ENCODE measurements at regions not wholly inside any gene's neighbourhood (a gene's known extent, or its start where the extent isn't known, plus 50 kb on each side); places are given as distances from the start of the nearest gene placed in this dataset.
"Not testable (repeated sequence)": the region's sequence is repeated elsewhere in the genome, so short reads cannot be mapped to it uniquely, and the experiment has no call there.

DNA sequence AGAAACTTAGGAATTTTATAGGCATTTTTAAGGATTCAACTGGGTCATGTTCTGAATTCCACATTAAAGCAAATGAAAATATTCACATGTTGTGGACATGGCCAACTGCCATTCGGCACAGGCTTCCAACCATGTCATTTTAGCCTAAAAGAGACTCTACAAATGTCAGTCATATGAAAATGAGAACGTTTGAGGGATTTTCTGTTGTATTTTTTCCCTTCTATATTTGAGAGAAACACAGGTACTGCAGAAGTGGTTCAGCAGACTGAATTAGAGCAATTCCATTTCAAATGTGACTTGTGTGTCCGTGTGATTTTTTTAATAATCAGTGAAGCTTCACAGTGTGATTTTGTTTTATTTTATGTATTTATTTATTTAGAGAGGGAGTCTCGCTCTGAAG lies 124.3 kb downstream of the TP53TG3F start:
- H3K27ac ChIP-seq (ENCODE audit: low read depth in 2 of 2, low read length in 1 of 2); H3K4me1 ChIP-seq (ENCODE audit: control insufficient read depth in 1 of 2, insufficient read depth in 2 of 2, low read depth in 1 of 2, low read length in 1 of 2); H3K9ac ChIP-seq; H3F3A ChIP-seq (replicated peaks; ENCODE audit: insufficient read depth); H3K27me3 ChIP-seq (ENCODE audit: insufficient read depth); H3K9me2 ChIP-seq; DNase-seq; H3K36me3 ChIP-seq (replicated peaks in 1 of 2; ENCODE audit: control insufficient read depth in 1 of 2, insufficient read depth in 2 of 2, low read length in 1 of 2); H3K4me3 ChIP-seq (ENCODE audit: low read depth in 2 of 2, low read length in 1 of 2); H4K20me1 ChIP-seq (ENCODE audit: insufficient read depth); CTCF ChIA-PET; H3K79me2 ChIP-seq (ENCODE audit: insufficient read depth); H3K9me3 ChIP-seq; POLR2A ChIA-PET; H3K4me2 ChIP-seq; H2AFZ ChIP-seq (ENCODE audit: low read depth): not testable (repeated sequence)
- WGBS (ENCODE audit: low lambda C conversion rate) = no CpG with 5 or more reads among the region's 4 CpGs

DNA sequence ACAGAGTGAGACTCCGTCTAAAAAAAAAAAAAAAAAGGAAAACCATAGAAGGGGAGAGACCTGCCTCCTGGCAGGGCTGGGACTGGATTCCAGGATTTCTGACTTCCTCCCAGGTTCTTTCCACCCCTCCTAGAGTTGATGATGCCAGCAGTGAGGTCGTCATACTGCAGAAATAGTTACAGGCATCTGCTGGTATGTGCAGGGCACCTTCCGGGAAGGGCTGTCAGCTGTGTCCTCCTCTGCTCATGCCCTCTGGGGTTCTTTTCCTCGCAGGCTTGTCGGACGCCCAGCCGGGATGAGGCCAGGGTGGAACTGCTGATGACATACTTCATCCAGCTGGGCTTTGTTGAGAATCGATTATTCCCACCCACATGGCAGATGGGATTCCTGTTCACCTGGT lies 129.2 kb downstream of the TP53TG3F start:
- POLR2A ChIA-PET; H3K9me3 ChIP-seq; DNase-seq; CTCF ChIA-PET; H3F3A ChIP-seq (replicated peaks; ENCODE audit: insufficient read depth); H3K9ac ChIP-seq; H3K4me1 ChIP-seq (ENCODE audit: control insufficient read depth in 1 of 2, insufficient read depth in 2 of 2, low read depth in 1 of 2, low read length in 1 of 2); H3K4me2 ChIP-seq; H3K9me2 ChIP-seq; H3K79me2 ChIP-seq (ENCODE audit: insufficient read depth); H3K27ac ChIP-seq (ENCODE audit: low read depth in 2 of 2, low read length in 1 of 2); H2AFZ ChIP-seq (ENCODE audit: low read depth); H3K4me3 ChIP-seq (ENCODE audit: low read depth in 2 of 2, low read length in 1 of 2); H4K20me1 ChIP-seq (ENCODE audit: insufficient read depth); H3K27me3 ChIP-seq (ENCODE audit: insufficient read depth); H3K36me3 ChIP-seq (replicated peaks in 1 of 2; ENCODE audit: control insufficient read depth in 1 of 2, insufficient read depth in 2 of 2, low read length in 1 of 2): not testable (repeated sequence)
- no CpG with 5 or more reads among the region's 8 CpGs for WGBS (ENCODE audit: low lambda C conversion rate)

DNA sequence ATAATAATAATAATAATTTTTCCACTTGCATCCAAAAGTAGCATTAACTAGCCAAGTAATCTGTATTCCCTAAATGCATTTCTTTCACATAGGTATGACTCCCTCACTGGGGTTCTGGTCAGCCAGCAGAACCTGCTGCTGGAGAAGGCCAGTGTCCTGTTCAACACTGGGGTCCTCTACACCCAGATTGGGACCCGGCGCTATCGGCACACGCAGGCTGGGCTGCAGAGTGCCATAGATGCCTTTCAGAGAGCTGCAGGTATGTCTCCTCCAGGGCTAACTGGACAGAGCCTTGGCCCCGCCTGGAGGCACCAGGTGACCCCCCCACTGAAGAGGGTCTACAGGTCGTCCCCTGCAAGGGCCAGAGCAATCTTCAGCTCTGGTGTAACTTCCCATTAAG lies 133.9 kb downstream of the TP53TG3F start:
- H3K4me1 ChIP-seq (ENCODE audit: control insufficient read depth in 1 of 2, insufficient read depth in 2 of 2, low read depth in 1 of 2, low read length in 1 of 2); H3K9me2 ChIP-seq; H3K9ac ChIP-seq; H4K20me1 ChIP-seq (ENCODE audit: insufficient read depth); DNase-seq; H3K4me3 ChIP-seq (ENCODE audit: low read depth in 2 of 2, low read length in 1 of 2); H3F3A ChIP-seq (replicated peaks; ENCODE audit: insufficient read depth); H2AFZ ChIP-seq (ENCODE audit: low read depth); H3K36me3 ChIP-seq (replicated peaks in 1 of 2; ENCODE audit: control insufficient read depth in 1 of 2, insufficient read depth in 2 of 2, low read length in 1 of 2); H3K27me3 ChIP-seq (ENCODE audit: insufficient read depth); H3K9me3 ChIP-seq; H3K79me2 ChIP-seq (ENCODE audit: insufficient read depth); H3K4me2 ChIP-seq; H3K27ac ChIP-seq (ENCODE audit: low read depth in 2 of 2, low read length in 1 of 2): not testable (repeated sequence)
- no CpG with 5 or more reads among the region's 6 CpGs for WGBS (ENCODE audit: low lambda C conversion rate)
- ChIA-PET POLR2A (interaction anchor here (0.6 kb wide), 1 partner anchor 22 kb away, joined by 9 read pairs; no protein-coding TSS in a partner anchor), CTCF (interaction anchor here (0.6 kb wide), 1 partner anchor 63 kb away, joined by 3 read pairs; no protein-coding TSS in a partner anchor)

DNA sequence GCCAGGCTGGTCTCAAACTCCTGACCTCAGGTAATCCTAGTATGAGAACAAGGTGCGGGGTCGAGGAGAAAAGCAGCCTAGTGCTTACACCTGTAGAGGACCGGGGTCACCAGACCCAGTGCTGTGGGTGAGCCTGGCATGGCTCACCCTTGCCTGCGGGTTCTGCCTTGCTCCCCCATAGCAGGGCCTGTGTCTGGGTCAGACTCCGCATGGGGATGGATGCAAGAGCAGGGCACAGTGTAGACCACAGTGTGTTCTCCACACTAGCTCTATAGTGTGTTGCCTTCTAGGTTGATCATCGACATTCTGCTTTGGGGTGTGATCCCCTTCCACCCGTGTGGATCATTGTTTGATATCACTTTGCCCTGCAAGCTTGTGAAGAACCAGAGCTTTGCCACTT lies 135.7 kb downstream of the TP53TG3F start:
- CTCF ChIA-PET; H3K4me3 ChIP-seq (ENCODE audit: low read depth in 2 of 2, low read length in 1 of 2); H3F3A ChIP-seq (replicated peaks; ENCODE audit: insufficient read depth); H3K27me3 ChIP-seq (ENCODE audit: insufficient read depth); H3K9ac ChIP-seq; H3K4me1 ChIP-seq (ENCODE audit: control insufficient read depth in 1 of 2, insufficient read depth in 2 of 2, low read depth in 1 of 2, low read length in 1 of 2); H3K9me2 ChIP-seq; H4K20me1 ChIP-seq (ENCODE audit: insufficient read depth); H3K79me2 ChIP-seq (ENCODE audit: insufficient read depth); DNase-seq; H3K36me3 ChIP-seq (replicated peaks in 1 of 2; ENCODE audit: control insufficient read depth in 1 of 2, insufficient read depth in 2 of 2, low read length in 1 of 2); H3K27ac ChIP-seq (ENCODE audit: low read depth in 2 of 2, low read length in 1 of 2); H2AFZ ChIP-seq (ENCODE audit: low read depth); H3K4me2 ChIP-seq; POLR2A ChIA-PET; H3K9me3 ChIP-seq: not testable (repeated sequence)
- no CpG with 5 or more reads among the region's 7 CpGs for WGBS (ENCODE audit: low lambda C conversion rate)

DNA sequence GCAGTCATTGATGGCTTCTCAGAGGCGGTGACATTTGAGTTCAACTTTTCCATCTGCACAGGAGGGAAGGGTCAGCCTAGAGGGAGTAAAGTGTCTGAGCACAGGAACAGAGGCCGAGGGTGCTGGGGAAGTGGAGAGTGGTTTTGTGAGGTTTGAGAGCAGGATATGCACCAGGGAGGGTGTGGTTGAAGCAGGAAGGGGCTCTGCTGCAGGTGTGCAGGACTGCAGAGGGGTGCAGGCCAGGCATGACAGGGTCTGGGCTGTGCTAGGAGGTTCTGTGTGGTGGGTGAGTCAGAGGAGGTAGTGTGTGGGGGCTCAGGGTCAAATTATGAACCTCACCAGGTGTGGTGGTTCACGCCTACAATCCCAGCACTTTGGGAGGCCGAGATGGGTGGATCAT lies 141.6 kb downstream of the TP53TG3F start:
- CTCF ChIA-PET; DNase-seq; H3K4me1 ChIP-seq (ENCODE audit: control insufficient read depth in 1 of 2, insufficient read depth in 2 of 2, low read depth in 1 of 2, low read length in 1 of 2); POLR2A ChIA-PET; H3K9me3 ChIP-seq; H3F3A ChIP-seq (replicated peaks; ENCODE audit: insufficient read depth); H3K4me3 ChIP-seq (ENCODE audit: low read depth in 2 of 2, low read length in 1 of 2); H2AFZ ChIP-seq (ENCODE audit: low read depth); H4K20me1 ChIP-seq (ENCODE audit: insufficient read depth); H3K36me3 ChIP-seq (replicated peaks in 1 of 2; ENCODE audit: control insufficient read depth in 1 of 2, insufficient read depth in 2 of 2, low read length in 1 of 2); H3K27ac ChIP-seq (ENCODE audit: low read depth in 2 of 2, low read length in 1 of 2); H3K4me2 ChIP-seq; H3K27me3 ChIP-seq (ENCODE audit: insufficient read depth); H3K9me2 ChIP-seq; H3K79me2 ChIP-seq (ENCODE audit: insufficient read depth); H3K9ac ChIP-seq: not testable (repeated sequence)
- no CpG with 5 or more reads among the region's 4 CpGs for WGBS (ENCODE audit: low lambda C conversion rate)

DNA sequence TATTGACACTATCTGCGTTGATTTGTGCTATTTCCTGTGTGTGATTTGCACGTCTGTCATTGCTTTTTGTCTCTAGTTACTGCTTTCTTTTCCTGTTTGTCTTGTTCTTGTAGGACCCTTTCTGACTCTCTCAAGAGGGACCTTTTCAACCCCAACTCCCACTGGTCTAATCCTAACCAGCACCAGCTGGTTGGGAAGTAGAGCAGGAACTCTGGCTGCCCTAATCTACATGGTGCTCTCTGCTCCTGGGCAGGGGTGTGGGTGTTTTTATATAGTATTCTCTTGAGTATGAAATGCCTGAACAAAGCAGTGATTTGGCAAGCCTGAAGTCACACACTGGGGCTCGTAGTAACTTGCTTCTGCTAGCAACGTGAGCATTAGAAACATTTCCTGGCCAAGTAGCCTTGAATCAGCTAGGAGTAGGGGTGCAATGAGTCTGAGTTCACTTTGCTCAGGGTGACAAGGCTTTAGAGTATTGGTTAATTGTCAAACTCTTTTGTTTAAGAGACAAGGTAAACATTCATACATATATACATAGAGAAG lies 164.2 kb downstream of the TP53TG3F start:
- H3K36me3 ChIP-seq (replicated peaks in 1 of 2; ENCODE audit: control insufficient read depth in 1 of 2, insufficient read depth in 2 of 2, low read length in 1 of 2); CTCF ChIA-PET; H2AFZ ChIP-seq (ENCODE audit: low read depth); POLR2A ChIA-PET; H3K4me2 ChIP-seq; H4K20me1 ChIP-seq (ENCODE audit: insufficient read depth); H3K79me2 ChIP-seq (ENCODE audit: insufficient read depth); H3K9me3 ChIP-seq; DNase-seq; H3F3A ChIP-seq (replicated peaks; ENCODE audit: insufficient read depth); H3K27me3 ChIP-seq (ENCODE audit: insufficient read depth); H3K4me3 ChIP-seq (ENCODE audit: low read depth in 2 of 2, low read length in 1 of 2); H3K27ac ChIP-seq (ENCODE audit: low read depth in 2 of 2, low read length in 1 of 2); H3K9ac ChIP-seq; H3K4me1 ChIP-seq (ENCODE audit: control insufficient read depth in 1 of 2, insufficient read depth in 2 of 2, low read depth in 1 of 2, low read length in 1 of 2); H3K9me2 ChIP-seq: not testable (repeated sequence)
- WGBS (ENCODE audit: low lambda C conversion rate) = 0% methylated on average over 2 of the region's 4 CpGs

DNA sequence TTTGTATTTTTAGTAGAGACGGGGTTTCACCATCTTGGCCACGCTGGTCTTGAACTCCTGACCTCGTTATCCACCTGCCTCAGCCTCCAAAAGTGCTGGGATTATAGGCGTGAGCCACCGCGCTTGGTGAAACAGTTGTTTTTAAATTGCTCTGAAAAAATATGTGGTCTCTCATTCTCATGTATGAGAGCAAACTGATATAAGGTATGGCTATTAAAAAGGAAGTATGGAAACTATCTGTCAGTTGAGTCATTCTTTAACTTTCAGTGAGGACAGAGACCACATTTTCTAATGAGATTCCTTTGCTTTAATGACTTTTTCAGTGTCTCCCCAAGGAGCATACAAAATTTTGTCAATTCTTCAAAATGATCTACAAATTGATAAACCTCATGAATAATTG lies 169.5 kb downstream of the TP53TG3F start:
- 13% methylated on average over 6 of the region's 6 CpGs for WGBS (ENCODE audit: low lambda C conversion rate)
- H4K20me1 ChIP-seq (ENCODE audit: insufficient read depth); POLR2A ChIA-PET; H3K27me3 ChIP-seq (ENCODE audit: insufficient read depth); H3F3A ChIP-seq (replicated peaks; ENCODE audit: insufficient read depth); H3K9ac ChIP-seq; H3K9me2 ChIP-seq; H3K4me1 ChIP-seq (ENCODE audit: control insufficient read depth in 1 of 2, insufficient read depth in 2 of 2, low read depth in 1 of 2, low read length in 1 of 2); H3K4me2 ChIP-seq; DNase-seq; H3K9me3 ChIP-seq; H3K79me2 ChIP-seq (ENCODE audit: insufficient read depth); H2AFZ ChIP-seq (ENCODE audit: low read depth); H3K36me3 ChIP-seq (replicated peaks in 1 of 2; ENCODE audit: control insufficient read depth in 1 of 2, insufficient read depth in 2 of 2, low read length in 1 of 2); H3K27ac ChIP-seq (ENCODE audit: low read depth in 2 of 2, low read length in 1 of 2); H3K4me3 ChIP-seq (ENCODE audit: low read depth in 2 of 2, low read length in 1 of 2); CTCF ChIA-PET: not testable (repeated sequence)
